ENCODE measurements at regions not wholly inside any gene's neighbourhood (a gene's known extent, or its start where the extent isn't known, plus 50 kb on each side); places are given as distances from the start of the nearest gene placed in this dataset.

- TF ChIP-seq POLR2A (IDR thresholded peaks at IDR 0.05) (no peak), EP300 (IDR thresholded peaks at IDR 0.05) (no peak)
- TF ChIP-seq, protein P1, sequence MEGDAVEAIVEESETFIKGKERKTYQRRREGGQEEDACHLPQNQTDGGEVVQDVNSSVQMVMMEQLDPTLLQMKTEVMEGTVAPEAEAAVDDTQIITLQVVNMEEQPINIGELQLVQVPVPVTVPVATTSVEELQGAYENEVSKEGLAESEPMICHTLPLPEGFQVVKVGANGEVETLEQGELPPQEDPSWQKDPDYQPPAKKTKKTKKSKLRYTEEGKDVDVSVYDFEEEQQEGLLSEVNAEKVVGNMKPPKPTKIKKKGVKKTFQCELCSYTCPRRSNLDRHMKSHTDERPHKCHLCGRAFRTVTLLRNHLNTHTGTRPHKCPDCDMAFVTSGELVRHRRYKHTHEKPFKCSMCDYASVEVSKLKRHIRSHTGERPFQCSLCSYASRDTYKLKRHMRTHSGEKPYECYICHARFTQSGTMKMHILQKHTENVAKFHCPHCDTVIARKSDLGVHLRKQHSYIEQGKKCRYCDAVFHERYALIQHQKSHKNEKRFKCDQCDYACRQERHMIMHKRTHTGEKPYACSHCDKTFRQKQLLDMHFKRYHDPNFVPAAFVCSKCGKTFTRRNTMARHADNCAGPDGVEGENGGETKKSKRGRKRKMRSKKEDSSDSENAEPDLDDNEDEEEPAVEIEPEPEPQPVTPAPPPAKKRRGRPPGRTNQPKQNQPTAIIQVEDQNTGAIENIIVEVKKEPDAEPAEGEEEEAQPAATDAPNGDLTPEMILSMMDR (IDR thresholded peaks at IDR 0.05), result no peak
- Histone ChIP-seq H3K27ac (no peak overlapping the region), H3K4me3 (no peak overlapping the region), H3K9me3 (no peaks in the 10 kb centered on the region), H3K27me3 (no peaks in the 10 kb centered on the region), H3K4me1 (ENCODE audit: insufficient read depth) (no peaks in the 10 kb centered on the region), H3K36me3 (no peaks in the 10 kb centered on the region)
- intact Hi-C loops (cut with DNase I), result no loop called here
- WGBS, 3 donors, result 80 to 89% (median 85%) methylated on average over 5 of the region's 5 CpGs
- DNase-seq, result no peak
Measured at GRCh38 chr22:27492566-27493201, 308.9 kb downstream of the MN1 start.

DNA sequence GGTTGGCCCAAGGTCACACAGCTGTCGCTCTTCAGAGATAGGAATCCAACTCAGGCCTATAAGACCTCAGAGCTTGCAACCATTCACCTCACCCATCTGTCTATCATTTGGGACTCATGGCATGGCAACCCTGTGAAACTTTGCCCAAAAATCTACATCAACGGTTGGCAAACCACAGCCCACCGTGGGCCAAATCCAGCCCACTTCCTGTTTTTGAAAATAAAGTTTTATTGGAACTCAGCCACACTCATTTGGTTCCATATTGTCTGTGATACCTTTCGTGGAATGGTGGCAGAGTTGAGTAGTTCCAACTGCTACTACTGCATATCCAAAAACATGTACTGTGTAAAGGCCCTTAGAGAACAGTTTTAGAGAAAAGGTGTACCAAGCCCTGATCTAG lies 307.8 kb downstream of the MN1 start:
- TF ChIP-seq POLR2A (IDR thresholded peaks at IDR 0.05), result no peak
- TF ChIP-seq, protein P1 (IDR thresholded peaks at IDR 0.05), result no peak
- no peak for TF ChIP-seq EP300 (IDR thresholded peaks at IDR 0.05)
- H3K9me3 ChIP-seq, result no peaks in the 10 kb centered on the region

DNA sequence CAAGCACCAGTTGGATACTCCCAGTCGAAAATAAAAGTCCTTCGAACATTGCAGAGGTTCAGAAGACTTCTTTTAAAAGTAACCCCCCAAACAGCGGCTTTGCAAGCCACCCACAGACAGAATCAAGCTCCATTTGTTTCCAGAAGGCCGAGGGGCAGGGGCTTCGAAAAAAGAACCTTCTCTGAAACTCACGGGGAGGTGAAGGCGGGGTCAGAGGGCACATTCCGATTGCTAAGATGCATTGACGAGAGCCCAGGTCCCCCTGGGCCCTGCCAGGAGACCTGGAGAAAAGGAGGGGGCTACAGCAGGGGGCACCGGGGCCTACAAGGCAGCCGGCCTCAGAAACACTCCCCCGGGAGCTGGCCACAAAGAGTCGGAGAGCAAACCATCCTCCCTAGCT lies 306.8 kb downstream of the MN1 start:
- intact Hi-C loops (cut with DNase I), result no loop called here
- no peak for DNase-seq
- Histone ChIP-seq H3K27ac (no peak overlapping the region), H3K4me1 (ENCODE audit: insufficient read depth) (no peaks in the 10 kb centered on the region), H3K36me3 (no peaks in the 10 kb centered on the region), H3K9me3 (no peaks in the 10 kb centered on the region), H3K4me3 (no peak overlapping the region), H3K27me3 (no peaks in the 10 kb centered on the region)
- no peak for TF ChIP-seq POLR2A (IDR thresholded peaks at IDR 0.05)
- TF ChIP-seq, protein P1 (IDR thresholded peaks at IDR 0.05), result no peak
- TF ChIP-seq EP300 (IDR thresholded peaks at IDR 0.05), result no peak
- 62 to 78% (median 64%) methylated on average over 13 of the region's 13 CpGs for WGBS, 3 donors

More for the DNA sequence above, 307.8 kb downstream of the MN1 start:
- no peak overlapping the region for H3K27ac ChIP-seq
- DNase-seq, result no peak
- intact Hi-C loops (cut with DNase I), result no loop called here
- no peaks in the 10 kb centered on the region for H3K4me1 ChIP-seq (ENCODE audit: insufficient read depth)
- H3K4me3 ChIP-seq, result no peak overlapping the region
- WGBS, 3 donors, result 74 to 79% (median 77%) methylated on average over 4 of the region's 4 CpGs
- no peaks in the 10 kb centered on the region for H3K36me3 ChIP-seq
- no peaks in the 10 kb centered on the region for H3K27me3 ChIP-seq

DNA sequence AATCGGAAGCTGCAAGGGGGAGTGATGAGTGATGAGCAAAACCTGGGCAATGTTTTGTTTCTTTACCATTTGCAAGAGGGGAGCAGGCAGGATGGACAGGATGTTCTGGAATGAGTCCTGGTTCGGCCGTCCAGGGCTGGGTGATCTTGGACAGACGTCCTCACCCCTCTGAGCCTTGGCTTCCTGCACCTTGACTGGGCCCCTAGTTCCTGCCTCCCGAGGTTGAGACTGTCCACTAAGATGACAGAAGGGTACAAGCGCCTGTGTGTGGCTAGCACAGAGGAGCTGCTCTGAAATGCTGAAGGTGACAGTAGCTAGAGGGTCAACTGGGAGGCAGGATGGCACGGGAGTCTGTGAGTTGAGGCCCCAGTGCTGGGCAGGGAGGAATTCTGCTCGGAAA lies 306.2 kb downstream of the MN1 start:
- no peak for DNase-seq
- Histone ChIP-seq H3K36me3 (no peaks in the 10 kb centered on the region), H3K9me3 (no peaks in the 10 kb centered on the region), H3K27ac (no peak overlapping the region), H3K4me3 (no peak overlapping the region), H3K4me1 (ENCODE audit: insufficient read depth) (no peaks in the 10 kb centered on the region), H3K27me3 (no peaks in the 10 kb centered on the region)
- 79 to 81% (median 81%) methylated on average over 8 of the region's 8 CpGs for WGBS, 3 donors
- intact Hi-C loops (cut with DNase I), result no loop called here
- no peak for TF ChIP-seq POLR2A (IDR thresholded peaks at IDR 0.05)
- TF ChIP-seq, protein P1 (IDR thresholded peaks at IDR 0.05), result no peak
- TF ChIP-seq EP300 (IDR thresholded peaks at IDR 0.05), result no peak
